ENCODE measurements at regions not wholly inside any gene's neighbourhood (a gene's known extent, or its start where the extent isn't known, plus 50 kb on each side); places are given as distances from the start of the nearest gene placed in this dataset.

DNA sequence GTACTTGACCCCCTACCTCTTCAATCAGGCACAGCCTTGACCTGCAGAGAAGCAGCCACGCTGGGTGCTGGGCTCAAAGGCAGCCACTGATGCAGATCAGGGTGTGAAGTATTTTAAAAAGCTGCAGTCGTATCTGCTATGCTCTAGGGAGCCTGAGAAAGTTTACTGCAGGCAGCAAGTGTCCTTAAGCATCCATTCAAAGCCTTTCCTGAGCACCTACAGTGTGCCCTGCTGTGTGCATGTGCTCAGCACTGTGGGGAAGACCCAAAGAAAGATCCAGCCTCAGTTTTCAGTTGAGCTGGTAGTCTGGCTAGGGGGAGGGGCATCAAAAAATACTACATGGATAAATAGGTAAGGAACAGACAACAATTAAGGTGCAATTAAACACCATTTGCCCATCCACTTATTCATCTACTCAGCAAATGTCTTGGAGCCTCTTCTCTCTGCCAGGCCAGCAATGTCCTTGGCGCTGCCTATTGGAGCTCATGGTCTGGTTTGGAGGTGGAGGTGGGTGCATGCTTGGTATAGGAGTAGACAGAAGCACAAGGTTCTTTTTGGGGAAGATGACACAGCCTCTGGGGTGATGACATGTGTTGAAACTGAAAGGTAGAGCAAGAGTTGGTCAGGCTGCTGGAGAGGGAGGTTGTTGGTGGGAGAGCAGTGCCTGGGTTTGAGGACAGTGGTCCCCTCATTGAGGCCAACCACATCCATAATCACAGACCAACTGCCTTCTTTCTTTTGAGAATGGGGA lies 85.9 kb upstream of the PRR23C start:
- WGBS (ENCODE audit: insufficient coverage), result 80% methylated on average over 2 of the region's 3 CpGs
- no peak overlapping the region for H3K4me3 Mint-ChIP-seq

DNA sequence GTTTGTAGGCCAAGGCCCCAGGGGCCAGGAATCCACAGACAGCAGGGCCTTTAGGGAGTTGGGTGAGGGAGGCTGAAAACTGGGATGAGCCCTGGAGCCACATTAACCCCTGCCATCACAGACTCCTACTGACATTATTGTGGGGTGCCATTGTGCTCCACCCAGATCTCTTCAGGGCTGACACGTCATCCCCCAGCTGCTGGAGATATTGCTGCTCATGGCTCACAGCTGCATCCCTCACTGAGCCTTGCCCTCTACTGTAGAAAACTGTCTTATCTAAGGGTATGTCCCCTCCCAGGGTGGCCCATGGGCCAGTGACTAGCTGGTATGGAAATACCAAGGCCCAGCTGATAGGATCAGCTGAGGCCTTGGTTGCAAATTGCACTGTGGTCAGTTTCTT lies 87.3 kb upstream of the PRR23C start:
- H3K4me3 ChIP-seq (ENCODE audit: control extremely low read depth in 1 of 5, extremely low read depth in 1 of 5, insufficient read depth in 1 of 5, low read depth in 2 of 5, low read length in 4 of 5), result no peak overlapping the region
- no peaks in the 10 kb centered on the region for H3K79me2 ChIP-seq (ENCODE audit: control insufficient read depth, insufficient read depth, low read length)

More for the DNA sequence above, 85.9 kb upstream of the PRR23C start:
- DNase-seq, result no peak
- no peak overlapping the region for H3K9ac ChIP-seq (ENCODE audit: low read length)
- TF ChIP-seq, protein P1, sequence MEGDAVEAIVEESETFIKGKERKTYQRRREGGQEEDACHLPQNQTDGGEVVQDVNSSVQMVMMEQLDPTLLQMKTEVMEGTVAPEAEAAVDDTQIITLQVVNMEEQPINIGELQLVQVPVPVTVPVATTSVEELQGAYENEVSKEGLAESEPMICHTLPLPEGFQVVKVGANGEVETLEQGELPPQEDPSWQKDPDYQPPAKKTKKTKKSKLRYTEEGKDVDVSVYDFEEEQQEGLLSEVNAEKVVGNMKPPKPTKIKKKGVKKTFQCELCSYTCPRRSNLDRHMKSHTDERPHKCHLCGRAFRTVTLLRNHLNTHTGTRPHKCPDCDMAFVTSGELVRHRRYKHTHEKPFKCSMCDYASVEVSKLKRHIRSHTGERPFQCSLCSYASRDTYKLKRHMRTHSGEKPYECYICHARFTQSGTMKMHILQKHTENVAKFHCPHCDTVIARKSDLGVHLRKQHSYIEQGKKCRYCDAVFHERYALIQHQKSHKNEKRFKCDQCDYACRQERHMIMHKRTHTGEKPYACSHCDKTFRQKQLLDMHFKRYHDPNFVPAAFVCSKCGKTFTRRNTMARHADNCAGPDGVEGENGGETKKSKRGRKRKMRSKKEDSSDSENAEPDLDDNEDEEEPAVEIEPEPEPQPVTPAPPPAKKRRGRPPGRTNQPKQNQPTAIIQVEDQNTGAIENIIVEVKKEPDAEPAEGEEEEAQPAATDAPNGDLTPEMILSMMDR (IDR thresholded peaks at IDR 0.05), result no peak
- TF ChIP-seq EZH2 (IDR thresholded peaks at IDR 0.05; ENCODE audit: borderline replicate concordance, insufficient read depth, low read depth, low read length, poor library complexity, severe bottlenecking), result no peak
- H3K4me2 ChIP-seq (replicated peaks; ENCODE audit: low read depth, low read length, poor library complexity, severe bottlenecking), result no peak overlapping the region
- no peaks in the 10 kb centered on the region for H3K4me1 ChIP-seq (ENCODE audit: control insufficient read depth in 2 of 2, insufficient read depth in 2 of 2, low read length in 2 of 2)
- no peaks in the 10 kb centered on the region for H3K36me3 ChIP-seq (replicated peaks in 1 of 2; ENCODE audit: control extremely low read depth in 1 of 2, control insufficient read depth in 1 of 2, extremely low read depth in 1 of 2, insufficient read depth in 2 of 2, low read length in 1 of 2)
- no peaks in the 10 kb centered on the region for H3K27me3 ChIP-seq (replicated peaks in 1 of 4; ENCODE audit: control extremely low read depth in 1 of 4, control insufficient read depth in 3 of 4, insufficient read depth in 4 of 4, low read length in 3 of 4)
- CTCF ChIA-PET, result no interaction called here
- intact Hi-C loops (cut with micrococcal nuclease), result no loop called here
- no peaks in the 10 kb centered on the region for H3K9me3 ChIP-seq (ENCODE audit: control extremely low read depth in 1 of 3, control insufficient read depth in 2 of 3, insufficient read depth in 1 of 3, low read length in 2 of 3)
- no peak for ATAC-seq (ENCODE audit: low read depth)
- H3K9me3 Mint-ChIP-seq (ENCODE audit: insufficient read depth), result peaks cover 2% of the 10 kb centered on the region
- H3K27ac ChIP-seq (ENCODE audit: low read length in 2 of 2), result no peak overlapping the region
- H3K27me3 Mint-ChIP-seq, result peaks cover 7% of the 10 kb centered on the region
- H3K27ac Mint-ChIP-seq, result no peak overlapping the region
- no peak overlapping the region for H3K4me3 ChIP-seq (ENCODE audit: control extremely low read depth in 1 of 5, extremely low read depth in 1 of 5, insufficient read depth in 1 of 5, low read depth in 2 of 5, low read length in 4 of 5)
- no peaks in the 10 kb centered on the region for H4K20me1 ChIP-seq (ENCODE audit: control insufficient read depth, insufficient read depth, low read length, poor library complexity, severe bottlenecking)
- no peak overlapping the region for H2AFZ ChIP-seq (ENCODE audit: insufficient read depth, low read depth, low read length, poor library complexity, severe bottlenecking)
- POLR2A ChIA-PET, result no interaction called here
- H3K79me2 ChIP-seq (ENCODE audit: control insufficient read depth, insufficient read depth, low read length), result no peaks in the 10 kb centered on the region
- H3K4me1 Mint-ChIP-seq, result no peaks in the 10 kb centered on the region

More for the DNA sequence above, 87.3 kb upstream of the PRR23C start:
- H3K4me3 Mint-ChIP-seq, result no peak overlapping the region
- POLR2A ChIA-PET, result no interaction called here
- intact Hi-C loops (cut with micrococcal nuclease), result no loop called here
- Histone ChIP-seq H4K20me1 (ENCODE audit: control insufficient read depth, insufficient read depth, low read length, poor library complexity, severe bottlenecking) (no peaks in the 10 kb centered on the region), H3K9me3 (ENCODE audit: control extremely low read depth in 1 of 3, control insufficient read depth in 2 of 3, insufficient read depth in 1 of 3, low read length in 2 of 3) (no peaks in the 10 kb centered on the region), H3K36me3 (replicated peaks in 1 of 2; ENCODE audit: control extremely low read depth in 1 of 2, control insufficient read depth in 1 of 2, extremely low read depth in 1 of 2, insufficient read depth in 2 of 2, low read length in 1 of 2) (no peaks in the 10 kb centered on the region), H3K27ac (ENCODE audit: low read length in 2 of 2) (no peak overlapping the region), H2AFZ (ENCODE audit: insufficient read depth, low read depth, low read length, poor library complexity, severe bottlenecking) (no peak overlapping the region), H3K4me1 (ENCODE audit: control insufficient read depth in 2 of 2, insufficient read depth in 2 of 2, low read length in 2 of 2) (no peaks in the 10 kb centered on the region), H3K4me2 (replicated peaks; ENCODE audit: low read depth, low read length, poor library complexity, severe bottlenecking) (no peak overlapping the region), H3K9ac (ENCODE audit: low read length) (no peak overlapping the region), H3K27me3 (replicated peaks in 1 of 4; ENCODE audit: control extremely low read depth in 1 of 4, control insufficient read depth in 3 of 4, insufficient read depth in 4 of 4, low read length in 3 of 4) (no peaks in the 10 kb centered on the region)
- CTCF ChIA-PET, result no interaction called here
- no peak overlapping the region for H3K27ac Mint-ChIP-seq
- peaks cover 7% of the 10 kb centered on the region for H3K27me3 Mint-ChIP-seq
- 71% methylated on average over 1 of the region's 1 CpG for WGBS (ENCODE audit: insufficient coverage)
- no peak for TF ChIP-seq EZH2 (IDR thresholded peaks at IDR 0.05; ENCODE audit: borderline replicate concordance, insufficient read depth, low read depth, low read length, poor library complexity, severe bottlenecking)
- TF ChIP-seq, protein P1 (IDR thresholded peaks at IDR 0.05), result no peak
- no peaks in the 10 kb centered on the region for H3K4me1 Mint-ChIP-seq
- H3K9me3 Mint-ChIP-seq (ENCODE audit: insufficient read depth), result peaks cover 2% of the 10 kb centered on the region
- ATAC-seq (ENCODE audit: low read depth) (no peak), DNase-seq (no peak)

Measured in B cell (primary cell).